ENCODE measurements at regions not wholly inside any gene's neighbourhood (a gene's known extent, or its start where the extent isn't known, plus 50 kb on each side); places are given as distances from the start of the nearest gene placed in this dataset.

- no peak for DNase-seq (ENCODE audit: extremely low read depth in 1 of 2, low read depth in 1 of 2)
Observed at GRCh38 chr3:72593881-72594397, 254.3 kb downstream of the SHQ1 start.

DNA sequence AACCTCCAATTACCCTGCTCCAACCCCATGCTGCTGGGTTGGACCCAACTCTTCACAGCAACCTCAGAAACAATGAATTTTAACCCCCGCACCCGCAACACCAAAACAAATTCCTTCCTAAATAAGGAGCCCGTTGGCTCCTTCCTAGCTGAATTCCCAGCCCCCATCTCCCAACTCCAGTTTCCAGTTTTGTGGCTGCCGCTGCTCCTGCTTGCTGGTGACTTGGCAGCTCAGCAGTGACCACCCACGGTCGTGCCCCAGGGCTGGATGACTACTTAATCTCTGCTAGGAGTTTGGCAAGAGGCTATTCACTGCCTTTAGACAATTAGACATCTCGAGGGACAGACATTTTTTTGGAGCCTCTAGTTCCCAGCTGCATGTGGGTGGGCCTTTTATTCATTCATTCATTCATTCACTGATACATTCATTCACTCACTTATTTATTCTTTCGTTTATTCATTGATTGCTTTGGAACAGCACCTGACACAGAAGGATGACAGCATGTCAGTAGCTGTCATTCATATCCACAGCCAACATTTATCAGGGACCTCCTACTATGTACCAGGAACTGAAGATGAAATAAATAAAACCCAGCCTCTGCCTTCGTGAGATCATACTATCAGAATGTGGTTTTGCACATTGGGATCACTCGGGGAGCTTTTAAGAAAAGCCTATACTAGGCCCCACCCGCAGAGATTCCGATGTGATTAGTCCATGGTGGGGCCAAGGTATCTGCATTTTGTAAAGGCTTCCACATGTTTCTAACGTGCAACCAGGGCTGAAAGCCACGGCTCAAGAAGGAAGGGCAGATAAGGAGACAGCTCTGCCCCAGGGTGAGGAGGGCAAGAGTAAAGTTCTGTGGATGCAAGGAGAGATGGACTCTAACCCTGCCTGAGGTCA, 256.5 kb downstream of the SHQ1 start:
- no peak for DNase-seq (ENCODE audit: extremely low read depth in 1 of 2, low read depth in 1 of 2)

DNA sequence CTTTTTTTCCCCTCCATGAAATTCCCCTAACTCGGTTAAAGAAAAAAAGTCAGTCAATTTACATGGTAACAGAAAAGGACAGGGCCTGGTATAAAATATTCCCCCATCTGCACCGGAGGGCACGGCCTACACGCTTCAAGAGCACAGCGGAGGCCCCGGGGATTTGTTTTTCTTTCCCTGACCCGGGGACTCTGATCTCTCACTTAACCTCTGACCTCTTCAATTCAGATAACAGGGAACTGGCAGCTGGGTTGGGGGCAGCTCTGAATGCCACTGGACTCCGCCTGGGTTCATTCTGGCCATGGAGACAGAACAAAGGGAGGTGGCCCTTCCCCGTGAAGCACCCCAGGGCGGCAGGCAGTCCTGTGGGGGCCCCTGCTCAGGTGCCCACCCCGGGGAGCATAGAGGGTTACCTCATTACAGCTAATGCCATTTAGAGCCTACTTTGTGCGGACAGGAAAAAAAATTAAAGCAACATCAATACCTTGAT, 257.5 kb downstream of the SHQ1 start:
- DNase-seq (ENCODE audit: extremely low read depth in 1 of 2, low read depth in 1 of 2): no peak

- DNase-seq (ENCODE audit: extremely low read depth in 1 of 2, low read depth in 1 of 2): no peak
Observed at GRCh38 chr3:72587282-72587681, 261.0 kb downstream of the SHQ1 start.

DNA sequence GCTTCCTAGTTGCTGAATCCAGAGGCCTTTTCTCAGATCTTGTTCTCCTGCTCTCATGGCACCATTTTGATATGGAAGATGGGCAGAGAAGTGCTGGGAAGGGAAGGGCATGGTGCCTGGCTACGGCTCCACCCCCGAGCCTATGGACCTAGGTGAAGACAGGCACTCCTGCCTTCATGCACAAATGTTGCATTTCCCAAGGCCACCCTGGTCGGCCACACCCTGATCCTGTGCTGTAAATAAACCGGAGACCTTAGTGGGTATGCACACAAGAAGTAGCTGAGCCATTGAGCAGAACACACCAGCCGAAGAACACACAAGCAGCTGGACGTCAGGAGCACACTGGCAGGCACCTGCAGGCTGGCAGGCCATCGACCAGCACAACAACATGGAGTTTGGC, 261.6 kb downstream of the SHQ1 start:
- no peak for DNase-seq (ENCODE audit: extremely low read depth in 1 of 2, low read depth in 1 of 2)

GRCh38 chr3:72585966-72586365, 262.3 kb downstream of the SHQ1 start:
- no peak for DNase-seq (ENCODE audit: extremely low read depth in 1 of 2, low read depth in 1 of 2)

DNA sequence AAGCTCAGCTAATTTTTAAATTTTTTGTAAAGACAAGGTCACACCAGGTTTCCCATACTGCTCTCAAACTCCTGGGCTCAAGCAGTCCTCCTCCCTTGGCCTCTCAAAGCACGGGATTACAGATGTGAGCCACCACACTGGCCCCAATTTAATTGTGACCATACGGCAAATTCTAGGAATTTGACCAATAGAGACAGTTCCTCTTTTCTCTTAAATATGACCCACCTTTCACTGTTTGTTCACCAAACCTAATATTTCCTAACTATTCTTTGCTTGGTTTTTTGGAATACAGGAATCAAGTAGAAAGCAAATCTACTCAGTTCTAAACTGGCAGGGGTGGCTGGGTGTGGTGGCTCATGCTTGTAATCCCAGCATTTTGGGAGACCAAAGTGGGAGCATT, 264.0 kb downstream of the SHQ1 start:
- no peak for DNase-seq (ENCODE audit: extremely low read depth in 1 of 2, low read depth in 1 of 2)

- DNase-seq (ENCODE audit: extremely low read depth in 1 of 2, low read depth in 1 of 2): no peak
Observed at GRCh38 chr3:72582963-72583362, 265.3 kb downstream of the SHQ1 start.

DNA sequence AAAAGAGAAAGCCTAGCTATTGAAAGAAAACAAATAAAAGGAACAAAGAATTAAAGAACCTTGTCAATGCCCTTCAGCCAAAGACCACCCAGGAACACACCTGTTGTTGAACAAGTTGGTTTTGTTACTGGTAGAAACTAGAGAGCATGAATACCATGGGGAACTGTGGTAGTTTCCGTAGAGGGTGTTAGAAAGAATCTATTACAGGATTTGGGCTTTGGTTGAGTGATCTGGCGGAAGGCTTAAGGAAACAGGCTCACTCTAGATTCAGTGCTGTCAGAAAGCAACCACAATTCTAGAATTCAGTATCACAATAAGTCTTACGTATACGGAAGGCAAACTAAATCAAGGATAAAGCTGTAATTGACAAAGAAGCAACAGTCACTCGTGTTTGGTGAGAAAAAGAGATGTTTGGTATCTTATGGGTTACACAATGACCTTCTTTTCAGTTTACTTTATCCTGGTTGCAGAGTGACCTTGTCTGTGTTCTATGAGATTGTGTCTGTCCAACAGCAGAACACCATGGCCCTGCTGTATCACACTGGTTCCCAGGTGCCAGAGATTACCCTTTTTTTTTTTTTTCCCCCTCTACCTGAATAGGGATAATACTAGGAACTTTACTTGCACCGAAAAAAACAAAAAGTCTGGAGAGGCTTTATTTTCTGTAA, 265.9 kb downstream of the SHQ1 start:
- DNase-seq (ENCODE audit: extremely low read depth in 1 of 2, low read depth in 1 of 2): no peak

GRCh38 chr3:72580900-72581299, 267.3 kb downstream of the SHQ1 start:
- DNase-seq (ENCODE audit: extremely low read depth in 1 of 2, low read depth in 1 of 2): no peak

DNA sequence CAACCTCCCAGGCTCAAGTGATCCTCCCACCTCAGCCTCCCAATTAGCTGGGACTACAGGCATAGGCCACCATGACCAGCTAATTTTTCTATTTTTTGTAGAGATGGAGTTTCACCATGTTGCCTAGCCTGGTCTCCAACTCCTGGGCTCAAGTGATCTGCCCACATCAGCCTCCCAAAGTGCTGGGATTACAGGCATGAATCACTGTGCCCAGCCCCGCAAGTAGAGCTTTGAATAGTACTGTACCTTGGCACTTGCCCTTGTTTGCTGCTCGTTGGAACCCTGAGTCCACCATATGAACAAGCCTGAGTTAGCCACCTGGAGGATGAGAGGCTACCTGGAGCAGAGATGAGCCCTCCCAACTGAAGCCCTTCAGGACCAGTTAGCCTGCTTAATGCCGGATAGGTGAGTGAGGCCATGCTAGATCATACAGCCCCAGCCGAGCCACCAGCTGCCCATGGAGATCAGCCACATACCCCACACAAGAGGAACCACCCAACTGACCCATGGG, 267.9 kb downstream of the SHQ1 start:
- no peak for DNase-seq (ENCODE audit: extremely low read depth in 1 of 2, low read depth in 1 of 2)

GRCh38 chr3:72579581-72580245, 268.5 kb downstream of the SHQ1 start:
- DNase-seq (ENCODE audit: extremely low read depth in 1 of 2, low read depth in 1 of 2): no peak

- no peak for DNase-seq (ENCODE audit: extremely low read depth in 1 of 2, low read depth in 1 of 2)
Observed at GRCh38 chr3:72579191-72579580, 269.1 kb downstream of the SHQ1 start.

- DNase-seq (ENCODE audit: extremely low read depth in 1 of 2, low read depth in 1 of 2): no peak
Observed at GRCh38 chr3:72577190-72577589, 271.1 kb downstream of the SHQ1 start.

DNA sequence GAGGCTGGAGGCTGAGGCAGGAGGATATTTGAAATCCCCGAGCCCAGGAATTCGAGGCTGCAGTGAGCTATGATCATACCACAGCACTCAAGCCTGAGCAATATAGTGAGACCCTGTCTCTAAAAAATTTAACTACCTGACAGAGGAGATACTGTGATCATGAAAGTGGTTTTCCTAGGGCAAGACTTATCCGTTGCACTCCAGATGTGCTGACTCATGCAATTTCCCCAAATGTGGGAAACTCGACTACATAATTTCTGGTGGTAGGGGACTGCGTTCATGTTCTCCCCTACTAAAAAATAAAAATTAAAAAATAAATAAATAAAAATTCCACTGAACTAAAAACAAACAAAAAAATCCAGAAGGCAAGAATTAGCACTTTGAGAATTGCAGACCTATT, 271.7 kb downstream of the SHQ1 start:
- no peak for DNase-seq (ENCODE audit: extremely low read depth in 1 of 2, low read depth in 1 of 2)

GRCh38 chr3:72574144-72574543, 274.1 kb downstream of the SHQ1 start:
- no peak for DNase-seq (ENCODE audit: extremely low read depth in 1 of 2, low read depth in 1 of 2)

DNA sequence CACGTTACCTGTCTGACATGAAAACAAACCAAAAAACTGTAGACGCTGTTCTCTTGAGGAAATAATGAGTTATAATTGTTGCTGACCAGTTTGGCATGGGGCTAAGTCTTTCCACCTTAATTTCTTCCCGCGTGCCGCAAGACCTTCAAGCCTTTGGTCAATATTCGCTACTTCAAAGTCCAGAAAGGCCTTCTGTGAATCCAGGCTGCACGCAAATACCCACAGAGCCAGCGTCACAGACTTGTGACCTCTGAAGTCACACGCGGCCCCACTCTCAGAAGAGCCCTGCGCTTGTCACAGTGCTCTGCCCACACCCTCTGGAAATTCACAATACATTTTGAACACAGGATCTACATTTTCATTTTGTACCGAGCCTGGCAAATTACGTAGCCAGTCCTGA, 275.2 kb downstream of the SHQ1 start:
- DNase-seq (ENCODE audit: extremely low read depth in 1 of 2, low read depth in 1 of 2): no peak

DNA sequence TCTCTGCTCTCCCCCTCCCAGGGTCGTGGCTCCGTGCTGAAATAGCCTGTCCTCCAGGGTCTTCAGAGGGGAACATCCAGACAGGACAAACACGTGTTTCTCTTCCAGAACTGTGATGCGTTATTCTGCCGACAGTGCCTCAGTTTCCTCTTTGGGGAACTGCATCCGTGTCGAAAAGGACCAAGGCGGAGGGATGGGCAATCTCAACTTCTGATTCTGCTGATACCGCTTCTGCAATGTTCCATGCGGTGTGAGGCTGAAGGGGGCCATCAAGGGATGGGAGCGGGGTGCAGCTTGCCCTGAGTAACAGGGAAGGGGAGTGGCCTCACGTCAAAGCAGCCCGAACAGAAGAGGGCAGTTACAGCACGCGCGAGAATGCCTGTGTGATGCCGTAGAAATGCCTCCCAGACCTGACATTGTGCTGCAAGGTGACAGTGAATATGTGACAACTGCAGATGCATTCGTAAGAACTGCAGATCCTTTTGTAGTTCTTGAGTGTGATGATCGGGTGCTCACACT, 275.7 kb downstream of the SHQ1 start:
- DNase-seq (ENCODE audit: extremely low read depth in 1 of 2, low read depth in 1 of 2): no peak

- no peak for DNase-seq (ENCODE audit: extremely low read depth in 1 of 2, low read depth in 1 of 2)
Observed at GRCh38 chr3:72571638-72572114, 276.6 kb downstream of the SHQ1 start.

DNA sequence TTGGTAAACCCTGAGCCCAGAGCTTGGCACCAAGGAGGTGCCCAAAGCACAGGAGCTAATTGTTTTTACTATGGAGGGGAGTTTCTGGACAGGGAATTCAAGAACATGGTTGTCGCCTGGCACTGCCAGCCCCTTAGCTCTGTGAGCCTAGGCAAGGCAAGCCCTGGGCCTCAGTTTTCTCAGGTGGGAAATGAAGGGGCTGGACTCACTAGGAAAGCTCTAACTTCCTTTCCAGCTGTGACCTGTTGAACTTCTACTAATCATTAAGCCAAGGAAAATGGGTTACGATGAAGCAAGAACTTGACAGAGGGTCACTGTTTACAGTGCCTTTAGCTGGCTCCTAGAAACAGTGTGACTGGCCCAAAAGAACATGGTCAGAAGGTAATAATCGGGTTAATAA, 277.2 kb downstream of the SHQ1 start:
- DNase-seq (ENCODE audit: extremely low read depth in 1 of 2, low read depth in 1 of 2): no peak

All from activated CD8-positive, alpha-beta memory T cell treated with anti-CD3 and anti-CD28 coated beads for 1 hour (primary cell).